RKO (cell line): ENCODE measurements at regions not wholly inside any gene's neighbourhood (a gene's known extent, or its start where the extent isn't known, plus 50 kb on each side); places are given as distances from the start of the nearest gene placed in this dataset.

Experiments used
- DNase-seq: peaks from one replicate; pipeline ENCODE4 v3.0.0-alpha.2; 2016; ENCODE audit warnings: low spot score

DNA sequence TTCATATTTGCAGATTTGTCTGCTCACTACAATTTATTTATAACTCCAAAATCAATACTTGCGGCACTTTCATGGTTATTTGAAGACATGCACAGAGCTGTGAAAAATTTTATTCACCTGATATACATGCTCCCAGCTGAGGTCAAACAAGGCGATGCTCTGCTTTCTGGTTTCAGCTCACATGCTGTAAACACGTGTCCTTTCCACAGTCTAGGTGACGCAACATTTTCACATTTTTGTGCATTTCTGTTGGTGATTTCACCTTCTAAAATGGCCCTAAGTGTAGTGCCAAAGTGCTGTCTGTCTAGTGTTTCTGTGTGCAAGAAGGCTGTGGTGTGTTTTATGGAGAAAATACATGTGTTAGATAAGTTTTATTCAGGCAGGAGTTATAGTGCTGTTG is 650.5 kb downstream of the RNF144B start:
- DNase-seq, result no peak

DNA sequence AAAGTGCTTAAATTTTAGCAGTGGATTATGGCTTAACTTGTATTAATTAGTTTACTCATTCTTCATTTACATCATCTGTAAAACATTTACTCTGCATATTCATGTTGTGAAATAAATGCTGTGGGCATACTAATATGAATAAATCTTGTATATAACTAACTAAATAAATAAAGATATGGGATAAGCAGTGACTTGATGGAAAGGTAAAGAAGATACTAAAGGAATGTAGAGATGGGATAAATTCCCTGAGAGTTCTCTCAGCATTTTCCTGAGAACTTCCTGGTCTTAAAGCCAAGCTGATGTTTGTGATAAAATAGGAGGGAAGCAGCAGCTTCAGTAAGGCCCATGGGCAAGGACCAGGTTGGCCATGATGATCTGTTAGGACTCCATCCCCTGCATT is 652.1 kb downstream of the RNF144B start:
- DNase-seq, result no peak

DNA sequence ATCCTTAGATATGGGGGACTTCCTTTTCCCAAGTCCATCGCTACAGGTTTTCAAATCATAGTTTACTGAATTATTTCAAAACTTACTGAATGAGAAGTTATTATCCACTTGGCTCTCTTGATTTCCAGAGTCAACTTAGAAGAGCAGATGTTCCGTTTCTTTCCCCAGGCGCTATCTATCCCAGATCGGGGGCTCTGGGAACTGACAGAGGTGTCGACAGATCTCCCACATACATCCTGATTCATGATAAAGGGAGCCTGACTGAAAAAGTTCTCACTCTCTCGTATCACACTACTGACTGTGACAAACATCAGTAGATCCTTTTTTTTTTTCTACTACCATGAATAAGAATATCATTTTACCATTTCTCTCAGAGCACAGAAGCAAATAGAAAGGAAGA is 654.8 kb downstream of the RNF144B start:
- no peak for DNase-seq

GRCh38 chr6:19042420-19042819 is 655.3 kb downstream of the RNF144B start:
- DNase-seq, result no peak

- DNase-seq, result no peak
These were observed 663.6 kb downstream of the RNF144B start for GRCh38 chr6:19050765-19051164.

DNA sequence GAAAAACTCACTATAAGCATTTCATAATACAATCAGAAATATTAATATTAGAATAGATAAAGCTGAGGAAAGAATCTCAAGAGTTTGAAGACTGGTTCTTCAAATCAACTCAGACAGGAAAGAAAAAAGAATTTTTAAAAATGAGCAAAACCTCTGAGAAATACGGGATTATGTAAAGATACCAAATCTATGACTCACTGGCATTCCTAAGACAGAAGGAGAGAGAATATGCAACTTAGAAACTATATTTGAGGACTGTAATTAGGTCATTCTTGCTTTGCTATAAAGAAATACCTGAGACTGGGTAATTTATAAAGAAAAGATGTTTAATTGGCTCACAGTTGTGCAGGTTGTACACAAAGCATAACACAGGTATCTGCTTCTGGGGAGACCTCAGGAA is 665.1 kb downstream of the RNF144B start:
- DNase-seq, result peak; percentile 14

DNA sequence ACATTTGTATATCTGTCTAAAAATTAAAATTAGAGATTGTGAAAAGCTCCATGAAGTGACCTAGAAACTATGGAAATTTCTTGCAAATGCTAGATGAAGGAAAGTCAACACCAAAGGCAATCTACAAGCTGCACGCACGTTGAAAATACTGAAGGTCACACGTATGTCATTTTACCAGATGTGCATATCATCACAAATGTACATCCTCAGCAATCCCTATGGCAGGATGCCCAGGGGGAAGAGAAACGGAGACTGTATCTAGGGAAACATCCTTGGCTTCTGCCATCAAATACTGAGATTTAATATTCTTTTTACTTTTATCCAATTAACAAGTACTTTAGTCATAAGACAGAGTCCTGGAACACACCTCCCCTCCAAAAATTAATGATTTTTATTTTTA is 672.0 kb downstream of the RNF144B start:
- no peak for DNase-seq

DNA sequence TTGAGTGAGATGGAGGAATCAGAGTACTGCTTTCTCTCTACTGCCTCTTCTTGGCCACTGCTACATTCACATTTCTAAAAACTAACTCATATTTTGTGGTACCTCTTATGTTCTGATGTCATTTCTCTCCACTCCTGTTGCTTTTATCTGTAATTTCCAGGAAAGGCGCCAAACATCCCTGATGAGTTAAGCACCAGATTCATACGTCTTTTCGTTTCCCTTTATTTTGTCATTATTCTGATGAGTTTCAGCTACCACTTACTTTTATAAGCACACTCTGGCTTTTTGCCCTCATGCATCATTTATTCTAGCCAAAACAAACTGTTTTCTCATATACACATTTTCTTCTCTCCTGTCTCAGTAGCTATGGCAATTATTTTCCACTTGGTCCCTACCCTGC is 680.0 kb downstream of the RNF144B start:
- DNase-seq, result no peak

DNA sequence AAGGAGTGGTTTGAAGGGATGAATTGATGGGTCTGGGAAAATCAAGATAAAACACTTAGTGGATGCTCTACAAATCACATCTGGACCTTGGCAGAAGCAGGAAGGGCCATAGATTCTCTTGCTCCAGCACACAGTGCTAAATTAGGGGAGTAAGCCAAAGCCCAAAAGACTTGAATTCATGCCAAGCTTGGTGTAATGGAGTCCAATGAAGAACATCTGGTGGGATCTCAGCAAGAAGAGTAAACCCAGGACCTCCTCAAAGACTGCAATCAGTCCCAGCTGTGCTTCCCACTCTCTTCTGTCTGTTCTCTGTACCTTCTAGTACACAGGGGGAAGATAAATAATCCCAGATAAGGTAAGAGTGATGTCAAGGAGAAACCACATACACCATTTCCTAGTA is 683.4 kb downstream of the RNF144B start:
- DNase-seq, result no peak

- no peak for DNase-seq
These were observed 696.7 kb downstream of the RNF144B start for GRCh38 chr6:19083801-19084200.

DNA sequence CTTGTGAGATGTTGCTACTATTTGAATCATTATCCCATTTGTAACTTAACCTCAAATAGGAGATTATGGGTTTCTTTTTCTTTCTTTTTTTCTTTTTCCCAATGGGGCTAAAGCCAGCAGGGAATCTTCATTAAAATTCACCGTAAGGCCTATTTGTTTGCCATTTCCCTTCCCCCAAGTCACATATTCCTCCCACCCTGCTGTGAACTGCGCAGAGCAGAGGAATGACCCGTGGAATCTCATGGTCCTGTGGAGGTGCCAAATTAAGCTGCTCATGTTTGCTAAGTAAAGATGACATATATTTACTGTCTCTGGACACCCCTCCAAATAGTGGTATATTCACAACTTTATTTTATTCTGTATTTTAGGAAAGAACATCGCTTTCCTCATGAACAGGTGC is 699.3 kb downstream of the RNF144B start:
- DNase-seq, result no peak

GRCh38 chr6:19087296-19087695 is 700.1 kb downstream of the RNF144B start:
- no peak for DNase-seq

DNA sequence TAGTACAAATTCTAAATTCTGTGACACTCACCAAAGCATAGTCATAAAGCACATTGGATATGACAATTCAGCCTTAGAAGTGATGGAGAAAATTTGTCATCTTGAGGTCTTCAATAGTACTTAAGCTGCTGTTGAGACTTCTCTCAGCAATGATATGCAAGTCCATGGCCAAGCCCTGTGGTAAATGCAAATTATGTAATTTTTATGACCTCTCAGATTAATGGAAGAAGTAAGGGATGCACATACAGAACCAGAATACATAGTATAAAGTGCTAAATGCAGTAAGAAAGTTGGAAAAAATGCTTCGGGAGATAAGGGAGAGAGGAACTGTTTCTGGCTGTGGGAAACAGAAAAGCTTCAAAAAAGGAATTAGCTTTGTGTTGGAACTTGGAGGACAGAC is 700.7 kb downstream of the RNF144B start:
- DNase-seq, result no peak

- no peak for DNase-seq
These were observed 713.6 kb downstream of the RNF144B start for GRCh38 chr6:19100752-19101151.

DNA sequence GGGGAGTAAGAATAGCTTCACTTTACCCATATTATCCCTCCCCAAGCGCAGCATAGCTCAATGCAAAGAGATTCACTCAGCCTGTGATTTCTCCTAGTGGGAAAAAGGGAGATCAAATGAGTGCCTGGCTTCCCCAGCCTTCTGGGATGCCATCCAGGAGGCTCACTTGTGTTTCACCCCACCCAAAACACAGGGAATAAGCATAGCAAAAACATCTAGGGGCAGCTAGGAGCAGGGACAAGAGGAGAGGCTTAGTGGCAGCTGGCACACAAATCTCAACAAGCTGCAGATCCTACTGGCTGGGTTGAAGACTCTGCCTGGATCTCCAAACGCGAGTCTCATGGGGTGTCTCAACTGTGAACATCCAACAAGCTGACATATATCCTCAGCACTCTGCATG is 715.8 kb downstream of the RNF144B start:
- DNase-seq, result no peak

- no peak for DNase-seq
These were observed 720.3 kb downstream of the RNF144B start for GRCh38 chr6:19107468-19107867.

DNA sequence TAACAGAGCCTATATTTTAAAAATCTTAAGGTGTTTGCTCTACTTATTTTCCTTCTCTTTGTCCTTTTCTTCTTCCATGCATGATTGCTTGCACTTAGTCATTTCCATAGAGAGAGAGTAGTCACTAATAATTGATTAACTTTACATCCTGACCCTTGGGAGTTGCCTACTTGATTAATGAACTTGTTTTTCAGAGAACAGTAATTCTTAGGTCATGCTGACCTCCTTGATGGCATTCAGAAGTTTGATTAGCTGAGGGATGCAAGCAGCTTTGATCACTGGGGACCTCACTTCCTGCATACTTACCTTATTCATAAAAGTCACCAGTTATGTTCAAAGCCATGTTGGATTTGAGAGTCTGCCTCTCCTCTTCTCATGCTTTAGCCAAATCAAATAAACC is 715.6 kb upstream of the ID4 start:
- no peak for DNase-seq

GRCh38 chr6:19127081-19127480 is 710.1 kb upstream of the ID4 start:
- DNase-seq, result no peak

DNA sequence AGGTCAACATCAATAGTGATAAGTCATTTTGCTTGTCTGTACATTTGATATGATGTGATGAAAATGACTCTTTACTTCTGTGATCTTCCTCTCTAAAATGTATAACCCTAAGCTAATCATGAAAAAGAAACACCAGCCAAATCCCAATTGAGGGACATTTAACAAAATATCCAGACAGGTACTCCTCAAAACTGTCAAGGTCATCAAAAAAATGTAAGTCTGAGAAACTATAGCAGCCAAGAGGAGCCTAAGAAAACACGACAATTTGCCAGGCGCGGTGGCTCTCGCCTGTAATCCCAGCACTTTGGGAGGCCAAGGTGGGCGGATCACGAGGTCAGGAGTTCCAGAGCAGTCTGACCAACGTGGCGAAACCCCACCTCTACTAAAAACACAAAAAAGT is 708.5 kb upstream of the ID4 start:
- DNase-seq, result no peak

GRCh38 chr6:19135706-19136105 is 701.5 kb upstream of the ID4 start:
- no peak for DNase-seq

DNA sequence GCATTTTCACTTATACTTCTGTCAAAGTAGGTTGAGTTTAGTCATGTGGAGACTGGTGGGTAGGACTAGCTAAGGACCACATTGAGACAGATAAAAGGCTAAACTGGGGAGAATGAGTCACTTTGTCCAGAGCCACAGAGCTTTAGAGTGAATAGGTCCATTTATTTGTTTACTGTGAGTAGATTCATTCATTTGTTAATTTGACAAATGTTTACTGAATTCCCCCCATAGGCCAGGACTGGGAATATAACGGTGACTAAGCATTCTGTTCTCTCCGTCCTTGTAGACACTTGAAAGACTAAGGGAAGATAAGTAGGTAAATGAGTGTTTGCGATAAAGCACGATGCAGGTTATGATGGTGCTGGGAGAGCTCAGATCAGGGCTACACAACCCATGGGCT is 699.7 kb upstream of the ID4 start:
- DNase-seq, result peak; percentile 16

GRCh38 chr6:19142275-19142674 is 694.9 kb upstream of the ID4 start:
- DNase-seq, result no peak

- DNase-seq, result no peak
These were observed 686.9 kb upstream of the ID4 start for GRCh38 chr6:19150307-19150706.

- DNase-seq, result no peak
These were observed 683.7 kb upstream of the ID4 start for GRCh38 chr6:19153270-19153980.

DNA sequence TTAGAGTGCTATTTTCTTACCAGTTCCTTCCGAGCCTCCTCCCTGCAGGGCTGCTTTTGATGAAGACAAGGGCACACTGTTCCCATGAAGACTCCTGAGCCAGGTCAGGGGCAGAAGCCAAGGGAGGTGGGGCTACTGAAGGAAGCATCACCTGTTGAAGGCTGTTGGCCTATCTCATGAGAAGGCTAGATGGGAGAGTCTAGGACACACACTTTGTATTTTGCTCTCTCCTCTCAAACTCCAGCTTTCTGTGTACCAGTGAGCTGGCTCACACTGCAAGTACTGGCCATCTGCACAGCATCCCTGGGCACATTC is 683.2 kb upstream of the ID4 start:
- no peak for DNase-seq
